Activated T-cell treated with anti-CD3 and anti-CD28 coated beads for 4 hours (primary cell): ENCODE measurements at regions not wholly inside any gene's neighbourhood (a gene's known extent, or its start where the extent isn't known, plus 50 kb on each side); places are given as distances from the start of the nearest gene placed in this dataset.
"Not testable (repeated sequence)": the region's sequence is repeated elsewhere in the genome, so short reads cannot be mapped to it uniquely, and the experiment has no call there.

Source experiments
- DNase-seq: peaks from one replicate; pipeline ENCODE4 v3.0.0-alpha.2; 2020

GRCh38 chr5:1576851-1577250 lies 53.1 kb upstream of the LPCAT1 start:
- not testable (repeated sequence) for DNase-seq

GRCh38 chr5:1575991-1576714 lies 52.4 kb upstream of the LPCAT1 start:
- DNase-seq, result not testable (repeated sequence)

GRCh38 chr5:1575491-1575890 lies 51.7 kb upstream of the LPCAT1 start:
- not testable (repeated sequence) for DNase-seq

GRCh38 chr5:1574023-1574318 lies 50.2 kb upstream of the LPCAT1 start:
- DNase-seq, result not testable (repeated sequence)

- DNase-seq, result not testable (repeated sequence)
These were observed 49.7 kb upstream of the LPCAT1 start for GRCh38 chr5:1573217-1574022.
